ENCODE measurements at regions not wholly inside any gene's neighbourhood (a gene's known extent, or its start where the extent isn't known, plus 50 kb on each side); places are given as distances from the start of the nearest gene placed in this dataset.

- TF ChIP-seq POLR2A (IDR thresholded peaks at IDR 0.05) (no peak), CTCF (IDR thresholded peaks at IDR 0.05) (no peak), POLR2AphosphoS5 (IDR thresholded peaks at IDR 0.05) (no peak), EP300 (IDR thresholded peaks at IDR 0.05) (no peak)
These were observed 154.2 kb upstream of the IL1RAPL2 start for GRCh38 chrX:104411800-104412199.

Measured in suprapubic skin (tissue), 4 donors.